WTC11 (cell line): ENCODE measurements at regions not wholly inside any gene's neighbourhood (a gene's known extent, or its start where the extent isn't known, plus 50 kb on each side); places are given as distances from the start of the nearest gene placed in this dataset.

Source experiments
- ATAC-seq: fragments of 200-7000 bp; cut with Tn5 transposase; 2 replicates; pipeline ENCODE4 v1.10.0; 2021; ENCODE audit warnings: mild to moderate bottlenecking, moderate library complexity
- CTCF ChIA-PET: fragments of 300-600 bp; sonication (Branson Sonifier 250); formaldehyde crosslinking; loops from one replicate; lab custom pipeline; 2021; ENCODE audit warnings: antibody characterized with exemption; lab: Charles Lee
- POLR2A ChIA-PET: fragments of 350-600 bp; sonication (Branson Sonifier 250); formaldehyde crosslinking; loops from one replicate; lab custom pipeline; 2021; ENCODE audit warnings: antibody characterized with exemption; lab: Charles Lee
- DNase-seq: peaks from one replicate; pipeline ENCODE4 v3.0.0; 2021; ENCODE audit warnings: low spot score
- H3K27ac Mint-ChIP-seq: 2 replicates; pipeline ENCODE4 v1.8.0; 2021; ENCODE audit warnings: mixed read lengths
- H3K27me3 Mint-ChIP-seq: 2 replicates; pipeline ENCODE4 v1.8.0; 2021; ENCODE audit warnings: low read depth, mild to moderate bottlenecking, moderate library complexity, mixed read lengths
- H3K36me3 Mint-ChIP-seq: 2 replicates; pipeline ENCODE4 v1.8.0; 2021; ENCODE audit warnings: mixed read lengths
- H3K4me1 Mint-ChIP-seq: 2 replicates; pipeline ENCODE4 v1.8.0; 2022; ENCODE audit warnings: mixed read lengths
- H3K4me3 Mint-ChIP-seq: 2 replicates; pipeline ENCODE4 v1.8.0; 2021; ENCODE audit warnings: mild to moderate bottlenecking, moderate library complexity, mixed read lengths
- H3K9me3 Mint-ChIP-seq: 2 replicates; pipeline ENCODE4 v1.8.0; 2021; ENCODE audit warnings: mixed read lengths
- CTCF ChIP-seq: fragments of 200-600 bp; IDR thresholded peaks from 2 replicates; pipeline ENCODE4 v1.8.0; 2022; ENCODE audit warnings: antibody characterized with exemption
- EMX1 ChIP-seq: fragments of 250-450 bp; sonication (Bioruptor Pico); IDR thresholded peaks from 2 replicates; pipeline ENCODE4 v1.8.0; 2021; ENCODE audit warnings: mild to moderate bottlenecking
- ERG ChIP-seq: fragments of 250-450 bp; sonication (Bioruptor Pico); IDR thresholded peaks from 2 replicates; pipeline ENCODE4 v1.8.0; 2021; ENCODE audit warnings: mild to moderate bottlenecking
- ETV6 ChIP-seq: sonication (generic); formaldehyde crosslinking; IDR thresholded peaks from 2 replicates; pipeline ENCODE4 v1.8.1; 2022; ENCODE audit warnings: mild to moderate bottlenecking, missing genetic modification reagents
- FOXP1 ChIP-seq: sonication (generic); formaldehyde crosslinking; IDR thresholded peaks from 2 replicates; pipeline ENCODE4 v1.8.0; 2022; ENCODE audit warnings: missing genetic modification reagents, mild to moderate bottlenecking, moderate library complexity, borderline replicate concordance
- MXD4 ChIP-seq: fragments of 250-450 bp; sonication (Bioruptor Pico); IDR thresholded peaks from 2 replicates; pipeline ENCODE4 v1.8.0; 2021; ENCODE audit warnings: mild to moderate bottlenecking, moderate library complexity, borderline replicate concordance
- NFE2L1 ChIP-seq: sonication (generic); formaldehyde crosslinking; IDR thresholded peaks from 2 replicates; pipeline ENCODE4 v1.8.1; 2023; ENCODE audit warnings: missing genetic modification reagents
- NR1H2 ChIP-seq: sonication (generic); formaldehyde crosslinking; IDR thresholded peaks from 2 replicates; pipeline ENCODE4 v1.9.0; 2021; ENCODE audit warnings: mild to moderate bottlenecking, moderate library complexity, missing genetic modification reagents
- PREB ChIP-seq: sonication (generic); formaldehyde crosslinking; IDR thresholded peaks from 2 replicates; pipeline ENCODE4 v1.8.1; 2022; ENCODE audit warnings: mild to moderate bottlenecking, missing genetic modification reagents, moderate library complexity, borderline replicate concordance
- PRRX2 ChIP-seq: fragments of 250-450 bp; sonication (Bioruptor Pico); IDR thresholded peaks from 2 replicates; pipeline ENCODE4 v1.8.0; 2021; ENCODE audit warnings: mild to moderate bottlenecking
- RORB ChIP-seq: fragments of 250-450 bp; sonication (Bioruptor Pico); IDR thresholded peaks from 2 replicates; pipeline ENCODE4 v1.9.0; 2021; ENCODE audit warnings: mild to moderate bottlenecking
- TCF7 ChIP-seq: sonication (generic); formaldehyde crosslinking; IDR thresholded peaks from 2 replicates; pipeline ENCODE4 v1.8.0; 2022; ENCODE audit warnings: mild to moderate bottlenecking, low read depth, missing genetic modification reagents, moderate library complexity
- ZBTB43 ChIP-seq: sonication (generic); formaldehyde crosslinking; IDR thresholded peaks from 2 replicates; pipeline ENCODE4 v1.8.1; 2023; ENCODE audit warnings: mild to moderate bottlenecking, missing genetic modification reagents
- ZNF232 ChIP-seq: sonication (generic); formaldehyde crosslinking; IDR thresholded peaks from 2 replicates; pipeline ENCODE4 v1.8.0; 2022; ENCODE audit warnings: mild to moderate bottlenecking, missing genetic modification reagents
- ZNF281 ChIP-seq: sonication (generic); formaldehyde crosslinking; IDR thresholded peaks from 2 replicates; pipeline ENCODE4 v1.8.0; 2023; ENCODE audit warnings: mild to moderate bottlenecking, missing genetic modification reagents
- ZNF396 ChIP-seq: fragments of 250-450 bp; sonication (Bioruptor Pico); IDR thresholded peaks from 2 replicates; pipeline ENCODE4 v1.8.0; 2021; ENCODE audit warnings: mild to moderate bottlenecking, moderate library complexity, borderline replicate concordance
- ZNF423 ChIP-seq: fragments of 250-450 bp; sonication (Bioruptor Pico); IDR thresholded peaks from 2 replicates; pipeline ENCODE4 v2.1.2; 2022; ENCODE audit warnings: mild to moderate bottlenecking, moderate library complexity

GRCh38 chr20:24096264-24096663 lies 107.7 kb upstream of the GGTLC1 start:
- H3K4me3 Mint-ChIP-seq = no peak overlapping the region
- H3K27me3 Mint-ChIP-seq = peaks cover 3% of the 10 kb centered on the region; the same call in 1 of the 2 replicates
- peak; percentile 34; the same call in 1 of the 2 replicates for ATAC-seq
- no peaks in the 10 kb centered on the region for H3K36me3 Mint-ChIP-seq
- no peak overlapping the region for H3K27ac Mint-ChIP-seq
- DNase-seq = no peak
- TF ChIP-seq RORB (CRISPR knock-in tag) = no peak
- TF ChIP-seq ZBTB43 (CRISPR knock-in tag) = no peak
- no peak for TF ChIP-seq ZNF281 (CRISPR knock-in tag)
- TF ChIP-seq PREB = no peak
- no peak for TF ChIP-seq ZNF396 (CRISPR knock-in tag)
- TF ChIP-seq EMX1 (CRISPR knock-in tag) = no peak
- TF ChIP-seq ETV6 (CRISPR knock-in tag) = no peak
- TF ChIP-seq ZNF423 (CRISPR knock-in tag) = no peak
- H3K9me3 Mint-ChIP-seq = no peaks in the 10 kb centered on the region
- ChIA-PET CTCF (no interaction called here), POLR2A (no interaction called here)
- H3K4me1 Mint-ChIP-seq = peaks cover 15% of the 10 kb centered on the region

GRCh38 chr20:24095756-24096155 lies 107.2 kb upstream of the GGTLC1 start:
- DNase-seq (no peak), ATAC-seq (no peak)
- H3K4me3 Mint-ChIP-seq = no peak overlapping the region
- no peaks in the 10 kb centered on the region for H3K9me3 Mint-ChIP-seq
- peaks cover 3% of the 10 kb centered on the region; the same call in 1 of the 2 replicates for H3K27me3 Mint-ChIP-seq
- TF ChIP-seq NR1H2 (CRISPR knock-in tag) = no peak
- no peak for TF ChIP-seq TCF7 (CRISPR knock-in tag)
- TF ChIP-seq PRRX2 (CRISPR knock-in tag) = no peak
- TF ChIP-seq FOXP1 (CRISPR knock-in tag) = no peak
- no peak for TF ChIP-seq ZNF232
- no peak for TF ChIP-seq NFE2L1 (CRISPR knock-in tag)
- TF ChIP-seq CTCF = no peak
- TF ChIP-seq ERG = no peak
- TF ChIP-seq MXD4 (CRISPR knock-in tag) = no peak
- ChIA-PET CTCF (no interaction called here), POLR2A (no interaction called here)
- no peaks in the 10 kb centered on the region for H3K36me3 Mint-ChIP-seq
- peaks cover 15% of the 10 kb centered on the region for H3K4me1 Mint-ChIP-seq
- H3K27ac Mint-ChIP-seq = no peak overlapping the region
